Ovary (tissue), 3 donors: ENCODE measurements at regions not wholly inside any gene's neighbourhood (a gene's known extent, or its start where the extent isn't known, plus 50 kb on each side); places are given as distances from the start of the nearest gene placed in this dataset.

Source experiments
- CTCF ChIP-seq, 3 donors: fragments of 450-650 bp in 2 of 3; fragments of 200-600 bp in 1 of 3; IDR thresholded peaks; one replicate each; pipeline versions ENCODE4 v1.5.1 to v1.8.0; 2016 to 2022; ENCODE audit warnings: antibody characterized with exemption in 3 of 3, mild to moderate bottlenecking in 1 of 3
- EP300 ChIP-seq: sonication (generic); formaldehyde crosslinking; IDR thresholded peaks from one replicate; pipeline ENCODE4 v1.6.1; 2017; ENCODE audit warnings: antibody characterized with exemption
- donor health status: DM: no; HTN: no; CAD: no.

- no peak for TF ChIP-seq EP300
- no peak for TF ChIP-seq CTCF (IDR thresholded peaks at IDR 0.05)
These were observed 57.3 kb upstream of the E2F7 start for GRCh38 chr12:77122661-77123060.
